ENCODE measurements at regions not wholly inside any gene's neighbourhood (a gene's known extent, or its start where the extent isn't known, plus 50 kb on each side); places are given as distances from the start of the nearest gene placed in this dataset.

DNA sequence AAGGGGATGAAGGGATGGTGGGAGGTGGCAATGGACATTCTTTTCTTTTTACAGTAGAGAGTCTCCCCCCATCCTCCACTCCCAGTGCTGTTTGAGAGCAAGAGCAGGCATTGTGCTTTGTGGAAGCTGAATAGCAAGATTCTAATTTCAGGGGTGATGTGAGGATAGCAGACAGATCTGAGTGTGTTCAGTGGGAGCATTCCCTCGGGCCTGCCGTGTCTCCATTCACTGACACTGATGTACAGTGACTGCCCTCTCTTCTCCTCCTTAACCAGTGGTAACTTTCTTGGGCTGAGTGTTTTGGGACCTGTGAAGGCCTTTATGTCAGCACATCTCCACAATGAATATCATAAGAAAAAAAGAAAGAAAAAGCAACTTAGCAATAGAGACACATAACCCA lies 396.6 kb upstream of the RPS6KA3 start:
- CTCF ChIA-PET, result no interaction called here
- POLR2A ChIA-PET, result no interaction called here
- H3K4me3 Mint-ChIP-seq, result no peak overlapping the region
- DNase-seq (ENCODE audit: low spot score) (no peak), ATAC-seq (no peak)
- no peaks in the 10 kb centered on the region for H3K27me3 Mint-ChIP-seq (ENCODE audit: low read depth)
- no peaks in the 10 kb centered on the region for H3K9me3 Mint-ChIP-seq
- TF ChIP-seq, protein P1, sequence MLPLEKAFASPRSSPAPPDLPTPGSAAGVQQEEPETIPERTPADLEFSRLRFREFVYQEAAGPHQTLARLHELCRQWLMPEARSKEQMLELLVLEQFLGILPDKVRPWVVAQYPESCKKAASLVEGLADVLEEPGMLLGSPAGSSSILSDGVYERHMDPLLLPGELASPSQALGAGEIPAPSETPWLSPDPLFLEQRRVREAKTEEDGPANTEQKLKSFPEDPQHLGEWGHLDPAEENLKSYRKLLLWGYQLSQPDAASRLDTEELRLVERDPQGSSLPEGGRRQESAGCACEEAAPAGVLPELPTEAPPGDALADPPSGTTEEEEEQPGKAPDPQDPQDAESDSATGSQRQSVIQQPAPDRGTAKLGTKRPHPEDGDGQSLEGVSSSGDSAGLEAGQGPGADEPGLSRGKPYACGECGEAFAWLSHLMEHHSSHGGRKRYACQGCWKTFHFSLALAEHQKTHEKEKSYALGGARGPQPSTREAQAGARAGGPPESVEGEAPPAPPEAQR (CRISPR knock-in tag; IDR thresholded peaks at IDR 0.05), result no peak
- no peak for TF ChIP-seq FOXP1 (CRISPR knock-in tag; IDR thresholded peaks at IDR 0.05; ENCODE audit: borderline replicate concordance)
- TF ChIP-seq, protein P2, sequence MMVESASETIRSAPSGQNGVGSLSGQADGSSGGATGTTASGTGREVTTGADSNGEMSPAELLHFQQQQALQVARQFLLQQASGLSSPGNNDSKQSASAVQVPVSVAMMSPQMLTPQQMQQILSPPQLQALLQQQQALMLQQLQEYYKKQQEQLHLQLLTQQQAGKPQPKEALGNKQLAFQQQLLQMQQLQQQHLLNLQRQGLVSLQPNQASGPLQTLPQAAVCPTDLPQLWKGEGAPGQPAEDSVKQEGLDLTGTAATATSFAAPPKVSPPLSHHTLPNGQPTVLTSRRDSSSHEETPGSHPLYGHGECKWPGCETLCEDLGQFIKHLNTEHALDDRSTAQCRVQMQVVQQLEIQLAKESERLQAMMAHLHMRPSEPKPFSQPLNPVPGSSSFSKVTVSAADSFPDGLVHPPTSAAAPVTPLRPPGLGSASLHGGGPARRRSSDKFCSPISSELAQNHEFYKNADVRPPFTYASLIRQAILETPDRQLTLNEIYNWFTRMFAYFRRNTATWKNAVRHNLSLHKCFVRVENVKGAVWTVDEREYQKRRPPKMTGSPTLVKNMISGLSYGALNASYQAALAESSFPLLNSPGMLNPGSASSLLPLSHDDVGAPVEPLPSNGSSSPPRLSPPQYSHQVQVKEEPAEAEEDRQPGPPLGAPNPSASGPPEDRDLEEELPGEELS (CRISPR knock-in tag; IDR thresholded peaks at IDR 0.05), result no peak
- no peak overlapping the region for H3K27ac Mint-ChIP-seq
- no peaks in the 10 kb centered on the region for H3K36me3 Mint-ChIP-seq
- peaks cover 10% of the 10 kb centered on the region for H3K4me1 Mint-ChIP-seq

DNA sequence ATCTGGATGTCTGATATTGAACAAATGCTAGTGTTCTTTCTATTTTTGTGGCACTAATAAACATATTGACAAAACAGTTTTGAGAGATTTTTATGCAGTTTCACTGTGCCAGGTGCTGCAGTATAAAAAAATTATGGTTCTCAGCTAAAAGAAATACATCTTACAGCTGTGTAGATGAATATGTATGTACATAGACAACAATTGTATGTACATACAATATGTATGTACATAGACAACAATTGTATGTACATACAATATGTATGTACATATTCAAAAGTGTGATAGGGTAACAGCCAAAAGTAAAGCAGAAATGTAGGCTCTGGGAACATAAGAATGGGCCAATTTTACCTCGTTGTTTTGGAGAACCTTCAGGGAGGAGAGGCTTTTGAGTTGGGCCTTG lies 390.0 kb upstream of the RPS6KA3 start:
- no peak for DNase-seq (ENCODE audit: low spot score)
- Mint-ChIP-seq H3K9me3 (peaks cover 5% of the 10 kb centered on the region; the same call in 1 of the 2 replicates), H3K27ac (no peak overlapping the region), H3K36me3 (no peaks in the 10 kb centered on the region), H3K4me3 (no peak overlapping the region), H3K27me3 (ENCODE audit: low read depth) (no peaks in the 10 kb centered on the region), H3K4me1 (no peaks in the 10 kb centered on the region)
- TF ChIP-seq, protein P3, sequence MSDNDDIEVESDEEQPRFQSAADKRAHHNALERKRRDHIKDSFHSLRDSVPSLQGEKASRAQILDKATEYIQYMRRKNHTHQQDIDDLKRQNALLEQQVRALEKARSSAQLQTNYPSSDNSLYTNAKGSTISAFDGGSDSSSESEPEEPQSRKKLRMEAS (CRISPR knock-in tag; IDR thresholded peaks at IDR 0.05), result no peak
- TF ChIP-seq ZNF263 (CRISPR knock-in tag; IDR thresholded peaks at IDR 0.05; ENCODE audit: low read depth) (no peak), TCF7 (CRISPR knock-in tag; IDR thresholded peaks at IDR 0.05; ENCODE audit: low read depth) (no peak), ZBTB21 (CRISPR knock-in tag; IDR thresholded peaks at IDR 0.05; ENCODE audit: borderline replicate concordance) (no peak), KAT7 (CRISPR knock-in tag; IDR thresholded peaks at IDR 0.05; ENCODE audit: borderline replicate concordance) (no peak), CREM (CRISPR knock-in tag; IDR thresholded peaks at IDR 0.05) (no peak), FOXP1 (CRISPR knock-in tag; IDR thresholded peaks at IDR 0.05; ENCODE audit: borderline replicate concordance) (no peak), RELA (CRISPR knock-in tag; IDR thresholded peaks at IDR 0.05; ENCODE audit: borderline replicate concordance) (no peak), ZNF416 (CRISPR knock-in tag; IDR thresholded peaks at IDR 0.05) (no peak), ESRRA (CRISPR knock-in tag; IDR thresholded peaks at IDR 0.05; ENCODE audit: borderline replicate concordance) (no peak), MXD4 (CRISPR knock-in tag; IDR thresholded peaks at IDR 0.05; ENCODE audit: borderline replicate concordance) (no peak), TEAD1 (CRISPR knock-in tag; IDR thresholded peaks at IDR 0.05) (no peak)
- TF ChIP-seq, protein P4, sequence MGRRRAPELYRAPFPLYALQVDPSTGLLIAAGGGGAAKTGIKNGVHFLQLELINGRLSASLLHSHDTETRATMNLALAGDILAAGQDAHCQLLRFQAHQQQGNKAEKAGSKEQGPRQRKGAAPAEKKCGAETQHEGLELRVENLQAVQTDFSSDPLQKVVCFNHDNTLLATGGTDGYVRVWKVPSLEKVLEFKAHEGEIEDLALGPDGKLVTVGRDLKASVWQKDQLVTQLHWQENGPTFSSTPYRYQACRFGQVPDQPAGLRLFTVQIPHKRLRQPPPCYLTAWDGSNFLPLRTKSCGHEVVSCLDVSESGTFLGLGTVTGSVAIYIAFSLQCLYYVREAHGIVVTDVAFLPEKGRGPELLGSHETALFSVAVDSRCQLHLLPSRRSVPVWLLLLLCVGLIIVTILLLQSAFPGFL (CRISPR knock-in tag; IDR thresholded peaks at IDR 0.05; ENCODE audit: borderline replicate concordance), result no peak
- TF ChIP-seq, protein P5, sequence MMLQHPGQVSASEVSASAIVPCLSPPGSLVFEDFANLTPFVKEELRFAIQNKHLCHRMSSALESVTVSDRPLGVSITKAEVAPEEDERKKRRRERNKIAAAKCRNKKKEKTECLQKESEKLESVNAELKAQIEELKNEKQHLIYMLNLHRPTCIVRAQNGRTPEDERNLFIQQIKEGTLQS (CRISPR knock-in tag; conservative IDR thresholded peaks at IDR 0.05), result no peak
- TF ChIP-seq, protein P6, sequence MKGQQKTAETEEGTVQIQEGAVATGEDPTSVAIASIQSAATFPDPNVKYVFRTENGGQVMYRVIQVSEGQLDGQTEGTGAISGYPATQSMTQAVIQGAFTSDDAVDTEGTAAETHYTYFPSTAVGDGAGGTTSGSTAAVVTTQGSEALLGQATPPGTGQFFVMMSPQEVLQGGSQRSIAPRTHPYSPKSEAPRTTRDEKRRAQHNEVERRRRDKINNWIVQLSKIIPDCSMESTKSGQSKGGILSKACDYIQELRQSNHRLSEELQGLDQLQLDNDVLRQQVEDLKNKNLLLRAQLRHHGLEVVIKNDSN (CRISPR knock-in tag; IDR thresholded peaks at IDR 0.05), result no peak
- TF ChIP-seq, protein P7, sequence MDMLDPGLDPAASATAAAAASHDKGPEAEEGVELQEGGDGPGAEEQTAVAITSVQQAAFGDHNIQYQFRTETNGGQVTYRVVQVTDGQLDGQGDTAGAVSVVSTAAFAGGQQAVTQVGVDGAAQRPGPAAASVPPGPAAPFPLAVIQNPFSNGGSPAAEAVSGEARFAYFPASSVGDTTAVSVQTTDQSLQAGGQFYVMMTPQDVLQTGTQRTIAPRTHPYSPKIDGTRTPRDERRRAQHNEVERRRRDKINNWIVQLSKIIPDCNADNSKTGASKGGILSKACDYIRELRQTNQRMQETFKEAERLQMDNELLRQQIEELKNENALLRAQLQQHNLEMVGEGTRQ (CRISPR knock-in tag; IDR thresholded peaks at IDR 0.05), result no peak
- POLR2A ChIA-PET, result no interaction called here
- CTCF ChIA-PET, result no interaction called here
- no peak for ATAC-seq

Measured in WTC11 (cell line).